A673 (cell line): ENCODE measurements at regions not wholly inside any gene's neighbourhood (a gene's known extent, or its start where the extent isn't known, plus 50 kb on each side); places are given as distances from the start of the nearest gene placed in this dataset.
"Not testable (repeated sequence)": the region's sequence is repeated elsewhere in the genome, so short reads cannot be mapped to it uniquely, and the experiment has no call there.

Experiments
- BruUV-seq: library from RNA; stranded (reverse); fragments of 400-500 nt; replicated peaks from 2 replicates; lab custom pipeline; 2021; lab: Mats Ljungman, UMichigan
- CTCF ChIA-PET: fragments of 300-600 bp; sonication (Branson Sonifier 250); formaldehyde crosslinking; loops from one replicate; lab custom pipeline; 2022; ENCODE audit warnings: antibody characterized with exemption; lab: Charles Lee
- POLR2A ChIA-PET: fragments of 300-600 bp; sonication (Branson Sonifier 250); formaldehyde crosslinking; loops from one replicate; lab custom pipeline; 2022; ENCODE audit warnings: antibody characterized with exemption; ENCODE audit not compliant: low non-redundant PET; lab: Charles Lee
- DNase-seq: peaks from one replicate; pipeline ENCODE4 v3.0.0-alpha.2; 2015; ENCODE audit warnings: low spot score
- H3K27ac ChIP-seq: fragments of 200-600 bp; sonication (generic); 2 replicates; pipeline ENCODE4 v1.5.1; 2016; ENCODE audit warnings: mixed run types, low read depth, mild to moderate bottlenecking, mixed read lengths, antibody characterized with exemption, low read length; ENCODE audit not compliant: poor library complexity, severe bottlenecking
- H3K27me3 ChIP-seq: fragments of 200-600 bp; sonication (generic); replicated peaks from 2 replicates; pipeline ENCODE4 v1.6.1; 2017; ENCODE audit warnings: mixed run types, low read depth, mild to moderate bottlenecking, mixed read lengths, antibody characterized with exemption, low read length; ENCODE audit not compliant: insufficient read depth, poor library complexity
- H3K36me3 ChIP-seq: fragments of 200-600 bp; sonication (generic); 2 replicates; pipeline ENCODE4 v1.6.1; 2016; ENCODE audit warnings: mixed run types, mild to moderate bottlenecking, mixed read lengths, antibody characterized with exemption, low read length; ENCODE audit not compliant: insufficient read depth, poor library complexity, severe bottlenecking
- H3K4me1 ChIP-seq: fragments of 200-600 bp; sonication (generic); 2 replicates; pipeline ENCODE4 v1.6.1; 2017; ENCODE audit warnings: mixed run types, mild to moderate bottlenecking, mixed read lengths, antibody characterized with exemption, low read length; ENCODE audit not compliant: insufficient read depth, poor library complexity, severe bottlenecking
- H3K4me3 ChIP-seq: fragments of 200-600 bp; sonication (generic); 2 replicates; pipeline ENCODE4 v1.5.1; 2016; ENCODE audit warnings: low read depth, mixed run types, mild to moderate bottlenecking, mixed read lengths, low read length; ENCODE audit not compliant: poor library complexity, severe bottlenecking
- H3K9me3 ChIP-seq: fragments of 200-600 bp; sonication (generic); 2 replicates; pipeline ENCODE4 v1.6.1; 2016; ENCODE audit warnings: mixed run types, low read depth, mild to moderate bottlenecking, mixed read lengths, antibody characterized with exemption, low read length; ENCODE audit not compliant: poor library complexity, severe bottlenecking
- EZH2 ChIP-seq: fragments of 200-600 bp; sonication (generic); IDR thresholded peaks from 2 replicates; pipeline ENCODE4 v1.6.1; 2017; ENCODE audit warnings: borderline replicate concordance, low read depth, mild to moderate bottlenecking, mixed read lengths, antibody characterized with exemption, low read length; ENCODE audit not compliant: poor library complexity, severe bottlenecking
- intact Hi-C: fragments of 100-400 bp; cut with micrococcal nuclease; formaldehyde crosslinking; loops from one replicate; pipeline ENCODE4 v1.10.0; 2022; ENCODE audit not compliant: unreplicated experiment
- TF ChIP-seq, protein P1 (sequence below): fragments of 300-800, 200-600 bp; sonication (generic); conservative IDR thresholded peaks from 2 replicates; pipeline ENCODE4 v1.5.1; 2017; ENCODE audit warnings: low read depth, mild to moderate bottlenecking, antibody characterized with exemption, low read length, moderate library complexity, mixed read lengths

- CTCF ChIA-PET, result not testable (repeated sequence)
Observed at GRCh38 chr2:87398567-87399305, 349.2 kb upstream of the PLGLB2 start.

GRCh38 chr2:87401726-87402345, 346.1 kb upstream of the PLGLB2 start:
- ChIA-PET POLR2A (no interaction called here), CTCF (no interaction called here)
- Histone ChIP-seq H3K27ac (no peak overlapping the region), H3K27me3 (no peaks in the 10 kb centered on the region), H3K4me3 (no peak overlapping the region), H3K4me1 (no peaks in the 10 kb centered on the region), H3K36me3 (no peaks in the 10 kb centered on the region), H3K9me3 (no peaks in the 10 kb centered on the region)
- intact Hi-C loops, result no loop called here
- no TSS peak for BruUV-seq
- TF ChIP-seq, protein P1, sequence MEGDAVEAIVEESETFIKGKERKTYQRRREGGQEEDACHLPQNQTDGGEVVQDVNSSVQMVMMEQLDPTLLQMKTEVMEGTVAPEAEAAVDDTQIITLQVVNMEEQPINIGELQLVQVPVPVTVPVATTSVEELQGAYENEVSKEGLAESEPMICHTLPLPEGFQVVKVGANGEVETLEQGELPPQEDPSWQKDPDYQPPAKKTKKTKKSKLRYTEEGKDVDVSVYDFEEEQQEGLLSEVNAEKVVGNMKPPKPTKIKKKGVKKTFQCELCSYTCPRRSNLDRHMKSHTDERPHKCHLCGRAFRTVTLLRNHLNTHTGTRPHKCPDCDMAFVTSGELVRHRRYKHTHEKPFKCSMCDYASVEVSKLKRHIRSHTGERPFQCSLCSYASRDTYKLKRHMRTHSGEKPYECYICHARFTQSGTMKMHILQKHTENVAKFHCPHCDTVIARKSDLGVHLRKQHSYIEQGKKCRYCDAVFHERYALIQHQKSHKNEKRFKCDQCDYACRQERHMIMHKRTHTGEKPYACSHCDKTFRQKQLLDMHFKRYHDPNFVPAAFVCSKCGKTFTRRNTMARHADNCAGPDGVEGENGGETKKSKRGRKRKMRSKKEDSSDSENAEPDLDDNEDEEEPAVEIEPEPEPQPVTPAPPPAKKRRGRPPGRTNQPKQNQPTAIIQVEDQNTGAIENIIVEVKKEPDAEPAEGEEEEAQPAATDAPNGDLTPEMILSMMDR, result no peak
- TF ChIP-seq EZH2, result no peak
- no peak for DNase-seq

More at GRCh38 chr2:87398567-87399305, 349.2 kb upstream of the PLGLB2 start:
- intact Hi-C loops, H3K9me3 ChIP-seq, H3K4me3 ChIP-seq, H3K4me1 ChIP-seq, BruUV-seq, H3K27me3 ChIP-seq, H3K36me3 ChIP-seq, H3K27ac ChIP-seq, POLR2A ChIA-PET, DNase-seq: not testable (repeated sequence)

DNA sequence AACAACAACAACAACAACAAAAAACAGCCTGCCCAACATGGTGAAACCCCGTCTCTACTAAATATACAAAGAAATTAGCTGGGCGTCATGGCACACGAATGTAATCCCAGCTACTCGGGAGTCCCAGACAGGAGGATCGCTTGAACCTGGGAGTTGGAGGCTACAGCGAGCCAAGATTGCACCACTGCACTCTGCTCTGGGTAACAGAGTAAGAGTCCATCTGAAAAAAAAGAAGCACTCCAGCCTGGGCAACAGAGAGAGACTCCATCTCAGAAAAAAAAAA, 344.1 kb upstream of the PLGLB2 start:
- intact Hi-C loops, result no loop called here
- no peaks in the 10 kb centered on the region for H3K4me1 ChIP-seq
- no TSS peak for BruUV-seq
- ChIA-PET POLR2A (no interaction called here), CTCF (no interaction called here)
- TF ChIP-seq EZH2, result no peak
- TF ChIP-seq, protein P1, result no peak
- no peak overlapping the region for H3K27ac ChIP-seq
- no peaks in the 10 kb centered on the region for H3K27me3 ChIP-seq
- DNase-seq, result no peak
- no peaks in the 10 kb centered on the region for H3K36me3 ChIP-seq
- no peaks in the 10 kb centered on the region for H3K9me3 ChIP-seq
- no peak overlapping the region for H3K4me3 ChIP-seq

- H3K36me3 ChIP-seq, H3K9me3 ChIP-seq, H3K27me3 ChIP-seq, BruUV-seq, CTCF ChIA-PET, DNase-seq, intact Hi-C loops, H3K4me3 ChIP-seq, POLR2A ChIA-PET, H3K4me1 ChIP-seq, H3K27ac ChIP-seq: not testable (repeated sequence)
Observed at GRCh38 chr2:87404411-87405255, 343.3 kb upstream of the PLGLB2 start.

DNA sequence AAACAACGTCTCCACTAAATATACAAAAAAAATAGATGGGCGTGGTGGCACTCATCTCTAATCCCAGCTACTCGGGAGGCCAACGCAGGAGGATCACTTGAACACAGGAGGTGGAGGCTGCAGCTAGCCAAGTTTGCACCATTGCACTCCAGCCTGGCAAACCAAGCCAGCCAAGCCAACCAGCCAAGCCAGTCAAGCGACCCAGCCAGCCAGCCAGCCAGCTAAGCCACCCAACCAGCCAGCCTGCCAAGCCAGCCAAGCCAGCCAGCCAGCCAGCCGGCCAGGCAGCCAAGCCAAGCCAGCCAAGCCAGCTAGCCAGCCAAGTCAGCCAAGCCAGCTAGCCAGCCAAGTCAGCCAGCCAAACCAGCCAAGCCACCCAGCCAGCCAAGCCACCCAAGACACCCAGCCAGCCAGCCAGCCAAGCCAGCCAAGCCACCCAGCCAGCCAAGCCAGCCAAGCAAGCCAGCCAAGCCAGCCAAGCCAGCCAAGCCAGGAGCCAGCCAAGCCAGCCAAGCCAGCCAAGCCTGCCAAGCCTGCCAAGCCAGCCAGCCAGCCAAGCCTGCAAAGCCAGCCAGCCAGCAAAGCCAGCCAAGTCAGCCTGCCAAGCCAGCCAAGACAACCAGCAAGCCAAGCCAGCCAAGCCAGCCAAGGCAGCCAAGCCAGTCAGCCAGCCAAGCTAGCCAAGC, 342.2 kb upstream of the PLGLB2 start:
- BruUV-seq, DNase-seq, H3K4me1 ChIP-seq, H3K4me3 ChIP-seq, CTCF ChIA-PET, H3K27me3 ChIP-seq, H3K9me3 ChIP-seq, H3K27ac ChIP-seq, intact Hi-C loops, POLR2A ChIA-PET, H3K36me3 ChIP-seq: not testable (repeated sequence)
